T-helper 2 cell treated with Interferon-gamma antibody and Interleukin-4, amounts not matched to agents 5 μg/mL and 100 μg/mL, for 36 hours (primary cell): ENCODE measurements at regions not wholly inside any gene's neighbourhood (a gene's known extent, or its start where the extent isn't known, plus 50 kb on each side); places are given as distances from the start of the nearest gene placed in this dataset.

Experiments used
- DNase-seq: peaks from one replicate; pipeline ENCODE4 v3.0.0; 2021; ENCODE audit warnings: low spot score
- H3K27ac Mint-ChIP-seq: one replicate; pipeline ENCODE4 v1.8.0; 2021; ENCODE audit warnings: mild to moderate bottlenecking, mixed read lengths
- H3K27me3 Mint-ChIP-seq: one replicate; pipeline ENCODE4 v1.8.0; 2021; ENCODE audit warnings: low read depth, mixed read lengths
- H3K36me3 Mint-ChIP-seq: one replicate; pipeline ENCODE4 v1.8.0; 2021; ENCODE audit warnings: low read depth, mixed read lengths
- H3K4me1 Mint-ChIP-seq: one replicate; pipeline ENCODE4 v1.8.0; 2021; ENCODE audit warnings: low read depth, mixed read lengths
- H3K4me3 Mint-ChIP-seq: one replicate; pipeline ENCODE4 v1.8.0; 2022; ENCODE audit warnings: mild to moderate bottlenecking, moderate library complexity, mixed read lengths
- H3K9me3 Mint-ChIP-seq: one replicate; pipeline ENCODE4 v1.8.0; 2021; ENCODE audit warnings: mixed read lengths

GRCh38 chr1:87165177-87165576 lies 163.5 kb upstream of the LMO4 start:
- no peak overlapping the region for H3K4me3 Mint-ChIP-seq
- no peak overlapping the region for H3K27ac Mint-ChIP-seq
- H3K4me1 Mint-ChIP-seq = no peaks in the 10 kb centered on the region
- peaks cover 7% of the 10 kb centered on the region for H3K27me3 Mint-ChIP-seq
- no peak for DNase-seq
- H3K9me3 Mint-ChIP-seq = no peaks in the 10 kb centered on the region
- no peaks in the 10 kb centered on the region for H3K36me3 Mint-ChIP-seq

- H3K4me3 Mint-ChIP-seq = no peak overlapping the region
- no peaks in the 10 kb centered on the region for H3K36me3 Mint-ChIP-seq
- DNase-seq = no peak
- H3K9me3 Mint-ChIP-seq = no peaks in the 10 kb centered on the region
- no peak overlapping the region for H3K27ac Mint-ChIP-seq
- peaks cover 12% of the 10 kb centered on the region for H3K27me3 Mint-ChIP-seq
- no peaks in the 10 kb centered on the region for H3K4me1 Mint-ChIP-seq
Measured at GRCh38 chr1:87167157-87167789, 161.4 kb upstream of the LMO4 start.

- Mint-ChIP-seq H3K4me3 (no peak overlapping the region), H3K4me1 (no peaks in the 10 kb centered on the region), H3K27me3 (peaks cover 16% of the 10 kb centered on the region), H3K36me3 (no peaks in the 10 kb centered on the region), H3K27ac (no peak overlapping the region), H3K9me3 (no peaks in the 10 kb centered on the region)
- DNase-seq = no peak
Measured at GRCh38 chr1:87167848-87168525, 160.7 kb upstream of the LMO4 start.

GRCh38 chr1:87169263-87169910 lies 159.3 kb upstream of the LMO4 start:
- H3K9me3 Mint-ChIP-seq = no peaks in the 10 kb centered on the region
- H3K27me3 Mint-ChIP-seq = peaks cover 16% of the 10 kb centered on the region
- H3K36me3 Mint-ChIP-seq = no peaks in the 10 kb centered on the region
- no peaks in the 10 kb centered on the region for H3K4me1 Mint-ChIP-seq
- H3K27ac Mint-ChIP-seq = no peak overlapping the region
- no peak overlapping the region for H3K4me3 Mint-ChIP-seq
- no peak for DNase-seq

- H3K4me3 Mint-ChIP-seq = no peak overlapping the region
- no peaks in the 10 kb centered on the region for H3K9me3 Mint-ChIP-seq
- no peak overlapping the region for H3K27ac Mint-ChIP-seq
- peaks cover 16% of the 10 kb centered on the region for H3K27me3 Mint-ChIP-seq
- H3K36me3 Mint-ChIP-seq = no peaks in the 10 kb centered on the region
- no peaks in the 10 kb centered on the region for H3K4me1 Mint-ChIP-seq
- no peak for DNase-seq
Measured at GRCh38 chr1:87170157-87170556, 158.5 kb upstream of the LMO4 start.

GRCh38 chr1:87170931-87171598 lies 157.6 kb upstream of the LMO4 start:
- Mint-ChIP-seq H3K4me3 (no peak overlapping the region), H3K9me3 (no peaks in the 10 kb centered on the region), H3K27me3 (peaks cover 12% of the 10 kb centered on the region), H3K27ac (no peak overlapping the region), H3K4me1 (no peaks in the 10 kb centered on the region), H3K36me3 (no peaks in the 10 kb centered on the region)
- DNase-seq = no peak

GRCh38 chr1:87173231-87173630 lies 155.4 kb upstream of the LMO4 start:
- Mint-ChIP-seq H3K27ac (no peak overlapping the region), H3K4me1 (no peaks in the 10 kb centered on the region), H3K9me3 (no peaks in the 10 kb centered on the region), H3K36me3 (no peaks in the 10 kb centered on the region), H3K27me3 (peaks cover 12% of the 10 kb centered on the region), H3K4me3 (no peak overlapping the region)
- DNase-seq = no peak

- H3K9me3 Mint-ChIP-seq = no peaks in the 10 kb centered on the region
- H3K4me1 Mint-ChIP-seq = no peaks in the 10 kb centered on the region
- H3K27me3 Mint-ChIP-seq = peaks cover 13% of the 10 kb centered on the region
- no peak overlapping the region for H3K4me3 Mint-ChIP-seq
- no peaks in the 10 kb centered on the region for H3K36me3 Mint-ChIP-seq
- DNase-seq = no peak
- no peak overlapping the region for H3K27ac Mint-ChIP-seq
Measured at GRCh38 chr1:87174724-87175245, 153.9 kb upstream of the LMO4 start.

GRCh38 chr1:87176087-87176486 lies 152.6 kb upstream of the LMO4 start:
- H3K9me3 Mint-ChIP-seq = no peaks in the 10 kb centered on the region
- H3K4me3 Mint-ChIP-seq = no peak overlapping the region
- no peak for DNase-seq
- H3K36me3 Mint-ChIP-seq = no peaks in the 10 kb centered on the region
- H3K27me3 Mint-ChIP-seq = peaks cover 19% of the 10 kb centered on the region
- H3K27ac Mint-ChIP-seq = no peak overlapping the region
- no peaks in the 10 kb centered on the region for H3K4me1 Mint-ChIP-seq

GRCh38 chr1:87176514-87176913 lies 152.2 kb upstream of the LMO4 start:
- H3K27ac Mint-ChIP-seq = no peak overlapping the region
- no peaks in the 10 kb centered on the region for H3K4me1 Mint-ChIP-seq
- H3K9me3 Mint-ChIP-seq = no peaks in the 10 kb centered on the region
- H3K4me3 Mint-ChIP-seq = no peak overlapping the region
- H3K27me3 Mint-ChIP-seq = peaks cover 18% of the 10 kb centered on the region
- no peaks in the 10 kb centered on the region for H3K36me3 Mint-ChIP-seq
- DNase-seq = no peak

- no peaks in the 10 kb centered on the region for H3K9me3 Mint-ChIP-seq
- no peaks in the 10 kb centered on the region for H3K36me3 Mint-ChIP-seq
- H3K27me3 Mint-ChIP-seq = peaks cover 23% of the 10 kb centered on the region
- no peak overlapping the region for H3K27ac Mint-ChIP-seq
- H3K4me1 Mint-ChIP-seq = no peaks in the 10 kb centered on the region
- H3K4me3 Mint-ChIP-seq = no peak overlapping the region
- no peak for DNase-seq
Measured at GRCh38 chr1:87178441-87178840, 150.2 kb upstream of the LMO4 start.

- no peaks in the 10 kb centered on the region for H3K36me3 Mint-ChIP-seq
- no peak for DNase-seq
- peaks cover 23% of the 10 kb centered on the region for H3K27me3 Mint-ChIP-seq
- no peak overlapping the region for H3K4me3 Mint-ChIP-seq
- no peaks in the 10 kb centered on the region for H3K9me3 Mint-ChIP-seq
- H3K27ac Mint-ChIP-seq = no peak overlapping the region
- no peaks in the 10 kb centered on the region for H3K4me1 Mint-ChIP-seq
Measured at GRCh38 chr1:87179076-87179810, 149.4 kb upstream of the LMO4 start.

GRCh38 chr1:87179851-87180519 lies 148.7 kb upstream of the LMO4 start:
- Mint-ChIP-seq H3K27me3 (peaks cover 23% of the 10 kb centered on the region), H3K27ac (no peak overlapping the region), H3K9me3 (no peaks in the 10 kb centered on the region), H3K4me1 (no peaks in the 10 kb centered on the region), H3K4me3 (no peak overlapping the region), H3K36me3 (no peaks in the 10 kb centered on the region)
- DNase-seq = no peak
